ENCODE measurements at regions not wholly inside any gene's neighbourhood (a gene's known extent, or its start where the extent isn't known, plus 50 kb on each side); places are given as distances from the start of the nearest gene placed in this dataset.

- TF ChIP-seq POLR2AphosphoS5 (IDR thresholded peaks at IDR 0.05; ENCODE audit: low read depth, low read length) (no peak), TAF1 (IDR thresholded peaks at IDR 0.05; ENCODE audit: borderline replicate concordance, insufficient read depth, low read length) (no peak)
These were observed 70.5 kb upstream of the MYCN start for GRCh38 chr2:15869871-15870270.
